ENCODE measurements at regions not wholly inside any gene's neighbourhood (a gene's known extent, or its start where the extent isn't known, plus 50 kb on each side); places are given as distances from the start of the nearest gene placed in this dataset.

DNA sequence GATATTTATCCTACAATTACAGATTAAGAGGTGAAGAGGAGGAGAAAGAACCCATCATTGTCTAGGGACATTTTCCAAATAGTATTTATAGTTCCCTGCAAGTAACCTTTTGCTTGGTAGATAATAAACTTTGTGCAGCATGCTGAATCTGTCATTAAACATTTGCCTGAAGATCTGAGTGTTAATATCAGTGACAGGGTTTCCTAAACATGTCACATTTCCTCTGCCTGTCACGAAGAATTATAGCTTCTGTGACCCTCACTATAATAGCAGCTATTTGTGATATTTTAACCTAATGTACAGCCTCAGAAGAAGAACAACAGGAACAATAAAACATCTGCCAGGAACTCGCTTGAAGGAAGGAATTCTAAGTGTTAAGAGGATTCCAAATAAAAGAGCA lies 350.3 kb downstream of the GXYLT1 start:
- DNase-seq (ENCODE audit: low read depth), result no peak
- TF ChIP-seq POLR2A (IDR thresholded peaks at IDR 0.05; ENCODE audit: extremely low read depth, insufficient read length) (no peak), MYC (IDR thresholded peaks at IDR 0.05; ENCODE audit: low read depth, low read length) (no peak)
- TF ChIP-seq, protein P1, sequence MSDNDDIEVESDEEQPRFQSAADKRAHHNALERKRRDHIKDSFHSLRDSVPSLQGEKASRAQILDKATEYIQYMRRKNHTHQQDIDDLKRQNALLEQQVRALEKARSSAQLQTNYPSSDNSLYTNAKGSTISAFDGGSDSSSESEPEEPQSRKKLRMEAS (IDR thresholded peaks at IDR 0.05; ENCODE audit: low read depth, low read length), result no peak
- TF ChIP-seq, protein P2, sequence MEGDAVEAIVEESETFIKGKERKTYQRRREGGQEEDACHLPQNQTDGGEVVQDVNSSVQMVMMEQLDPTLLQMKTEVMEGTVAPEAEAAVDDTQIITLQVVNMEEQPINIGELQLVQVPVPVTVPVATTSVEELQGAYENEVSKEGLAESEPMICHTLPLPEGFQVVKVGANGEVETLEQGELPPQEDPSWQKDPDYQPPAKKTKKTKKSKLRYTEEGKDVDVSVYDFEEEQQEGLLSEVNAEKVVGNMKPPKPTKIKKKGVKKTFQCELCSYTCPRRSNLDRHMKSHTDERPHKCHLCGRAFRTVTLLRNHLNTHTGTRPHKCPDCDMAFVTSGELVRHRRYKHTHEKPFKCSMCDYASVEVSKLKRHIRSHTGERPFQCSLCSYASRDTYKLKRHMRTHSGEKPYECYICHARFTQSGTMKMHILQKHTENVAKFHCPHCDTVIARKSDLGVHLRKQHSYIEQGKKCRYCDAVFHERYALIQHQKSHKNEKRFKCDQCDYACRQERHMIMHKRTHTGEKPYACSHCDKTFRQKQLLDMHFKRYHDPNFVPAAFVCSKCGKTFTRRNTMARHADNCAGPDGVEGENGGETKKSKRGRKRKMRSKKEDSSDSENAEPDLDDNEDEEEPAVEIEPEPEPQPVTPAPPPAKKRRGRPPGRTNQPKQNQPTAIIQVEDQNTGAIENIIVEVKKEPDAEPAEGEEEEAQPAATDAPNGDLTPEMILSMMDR (IDR thresholded peaks at IDR 0.05; ENCODE audit: low read depth, low read length), result no peak
- H3K4me3 ChIP-seq (ENCODE audit: low read depth, low read length), result no peak overlapping the region

DNA sequence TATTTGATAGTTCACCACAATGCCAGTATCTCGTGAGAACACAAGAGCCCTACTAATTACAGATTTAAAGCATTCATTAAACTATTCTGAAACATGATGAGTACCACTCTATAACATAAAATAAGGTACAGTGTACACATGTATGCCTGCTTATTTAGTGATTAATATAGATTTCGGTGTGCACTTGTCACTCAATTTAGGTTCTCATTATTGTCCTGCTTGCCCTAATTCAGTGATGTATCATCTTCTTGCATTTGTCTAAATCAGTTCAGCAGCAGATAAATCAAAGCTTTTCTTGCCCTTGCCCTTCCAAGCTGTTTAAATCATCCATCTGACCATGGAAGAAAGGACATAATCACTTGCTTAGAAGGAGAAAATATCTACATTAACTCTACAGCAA lies 359.7 kb downstream of the GXYLT1 start:
- no peak for DNase-seq (ENCODE audit: low read depth)
- H3K4me3 ChIP-seq (ENCODE audit: low read depth, low read length), result no peak overlapping the region
- no peak for TF ChIP-seq POLR2A (IDR thresholded peaks at IDR 0.05; ENCODE audit: extremely low read depth, insufficient read length)
- TF ChIP-seq, protein P2 (IDR thresholded peaks at IDR 0.05; ENCODE audit: low read depth, low read length), result no peak

DNA sequence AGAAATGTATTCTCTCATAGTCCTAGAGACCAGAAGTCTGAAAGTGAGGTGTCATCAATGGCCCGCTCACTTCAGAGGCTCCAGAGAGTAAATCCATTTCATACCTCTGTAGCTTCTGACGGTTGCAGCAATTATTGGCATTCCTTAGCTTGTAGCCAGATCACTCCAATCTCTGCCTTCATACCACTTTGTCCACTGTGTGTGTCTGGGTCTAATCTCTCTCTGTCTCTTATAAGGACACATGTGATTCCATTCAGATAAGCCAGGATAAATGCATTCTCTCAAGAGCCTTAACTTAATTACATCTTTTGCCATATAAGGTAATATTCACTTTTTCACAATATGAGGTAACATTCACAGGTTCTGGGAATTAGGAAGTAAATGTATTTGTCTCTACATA lies 365.7 kb downstream of the GXYLT1 start:
- no peak for DNase-seq (ENCODE audit: low read depth)
- TF ChIP-seq POLR2A (IDR thresholded peaks at IDR 0.05; ENCODE audit: extremely low read depth, insufficient read length) (no peak), MYC (IDR thresholded peaks at IDR 0.05; ENCODE audit: low read depth, low read length) (no peak)
- TF ChIP-seq, protein P2 (IDR thresholded peaks at IDR 0.05; ENCODE audit: low read depth, low read length), result no peak
- TF ChIP-seq, protein P1 (IDR thresholded peaks at IDR 0.05; ENCODE audit: low read depth, low read length), result no peak
- H3K4me3 ChIP-seq (ENCODE audit: low read depth, low read length), result no peak overlapping the region

DNA sequence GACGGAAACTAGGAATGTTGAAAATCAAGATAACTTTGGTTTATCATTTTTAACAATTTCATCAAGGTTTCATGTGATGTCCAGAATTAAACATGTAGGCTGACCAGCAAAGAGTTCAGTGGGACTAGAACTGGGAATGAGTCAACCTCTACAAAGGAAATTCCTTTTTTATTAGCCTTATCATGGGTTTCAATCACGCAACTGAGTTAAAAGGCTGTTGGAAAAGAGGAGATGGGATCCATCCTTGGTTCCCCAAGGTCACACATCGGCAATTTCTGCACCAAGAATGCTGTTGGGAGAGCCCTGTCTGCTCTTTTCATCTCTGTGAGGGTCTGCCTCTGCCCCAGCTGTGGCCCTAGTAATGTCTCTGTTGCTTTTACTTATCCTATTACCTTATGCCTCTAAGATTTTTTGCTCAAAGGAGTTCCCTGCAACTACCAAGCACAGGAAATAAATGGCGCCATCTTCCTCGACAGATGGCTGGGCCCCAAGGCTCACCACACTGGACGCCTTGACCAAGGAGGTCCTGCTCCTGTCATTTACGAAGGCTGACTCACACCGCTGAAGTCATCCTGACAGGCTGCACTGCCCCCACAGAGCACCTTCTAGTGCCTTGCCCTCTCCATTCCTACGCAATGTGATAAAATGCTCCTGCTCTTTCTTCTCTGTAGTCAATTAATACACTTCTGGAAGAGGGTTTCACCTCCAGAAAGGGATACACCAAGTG lies 367.4 kb downstream of the GXYLT1 start:
- TF ChIP-seq, protein P1 (IDR thresholded peaks at IDR 0.05; ENCODE audit: low read depth, low read length), result no peak
- TF ChIP-seq, protein P2 (IDR thresholded peaks at IDR 0.05; ENCODE audit: low read depth, low read length), result no peak
- TF ChIP-seq POLR2A (IDR thresholded peaks at IDR 0.05; ENCODE audit: extremely low read depth, insufficient read length), result no peak
- no peak for TF ChIP-seq MYC (IDR thresholded peaks at IDR 0.05; ENCODE audit: low read depth, low read length)
- H3K4me3 ChIP-seq (ENCODE audit: low read depth, low read length), result no peak overlapping the region
- DNase-seq (ENCODE audit: low read depth), result no peak

DNA sequence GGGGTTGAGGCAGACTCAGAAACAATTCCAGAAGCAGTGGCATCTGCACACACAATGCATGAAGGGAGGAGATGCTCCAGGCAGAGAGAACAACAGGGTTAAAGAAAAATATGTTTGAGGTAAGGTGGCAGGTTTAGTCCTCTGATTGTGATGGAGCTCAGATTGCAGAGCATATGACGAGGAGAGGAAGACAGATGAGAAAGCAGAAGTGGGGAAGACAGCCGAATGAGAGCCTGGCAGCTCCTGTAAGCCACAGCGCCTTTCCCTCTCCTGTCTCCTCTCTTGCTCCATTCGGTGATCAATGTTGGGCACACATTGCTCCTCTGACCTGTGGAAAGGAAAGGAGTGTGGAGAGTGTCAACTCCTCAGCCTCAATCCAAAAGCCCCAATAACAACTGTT lies 372.2 kb downstream of the GXYLT1 start:
- DNase-seq (ENCODE audit: low read depth), result no peak
- H3K4me3 ChIP-seq (ENCODE audit: low read depth, low read length), result no peak overlapping the region
- TF ChIP-seq POLR2A (IDR thresholded peaks at IDR 0.05; ENCODE audit: extremely low read depth, insufficient read length), result no peak
- TF ChIP-seq, protein P1 (IDR thresholded peaks at IDR 0.05; ENCODE audit: low read depth, low read length), result no peak
- TF ChIP-seq MYC (IDR thresholded peaks at IDR 0.05; ENCODE audit: low read depth, low read length), result no peak
- TF ChIP-seq, protein P2 (IDR thresholded peaks at IDR 0.05; ENCODE audit: low read depth, low read length), result no peak

Data from NB4 (cell line).